ENCODE measurements at regions not wholly inside any gene's neighbourhood (a gene's known extent, or its start where the extent isn't known, plus 50 kb on each side); places are given as distances from the start of the nearest gene placed in this dataset.

DNA sequence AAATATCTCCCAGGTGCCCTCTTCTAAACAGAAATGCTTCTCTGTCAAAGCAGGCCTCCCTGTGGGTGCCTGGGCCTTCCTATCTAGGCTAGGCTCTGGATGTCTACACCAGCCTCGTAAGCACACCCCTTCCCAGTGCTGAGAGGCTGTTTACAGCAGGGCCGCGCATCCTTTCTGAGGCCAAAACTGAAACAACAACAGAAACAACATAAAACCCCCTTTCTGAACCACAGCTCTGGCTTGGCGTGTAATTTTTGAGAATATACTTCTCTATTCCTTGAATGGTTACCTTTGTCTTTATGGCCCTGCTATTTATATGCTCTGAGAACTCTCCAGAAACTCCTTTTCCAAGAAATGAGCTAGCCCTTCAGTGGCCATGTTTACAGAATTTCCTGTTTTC lies 118.4 kb downstream of the BCL2L11 start:
- no peaks in the 10 kb centered on the region for H3K79me2 ChIP-seq (ENCODE audit: control insufficient read depth, insufficient read depth, low read length)
- H3K27ac ChIP-seq (ENCODE audit: insufficient read depth, low read depth, low read length): no peak overlapping the region
- no peak for TF ChIP-seq JUN (IDR thresholded peaks at IDR 0.05; ENCODE audit: borderline replicate concordance, insufficient read depth, insufficient read length, low read depth)
- TF ChIP-seq POLR2AphosphoS5 (IDR thresholded peaks at IDR 0.05; ENCODE audit: insufficient read depth, low read depth, low read length): no peak
- no peak for TF ChIP-seq FOS (IDR thresholded peaks at IDR 0.05; ENCODE audit: borderline replicate concordance, insufficient read depth, low read length)
- TF ChIP-seq, protein P1, sequence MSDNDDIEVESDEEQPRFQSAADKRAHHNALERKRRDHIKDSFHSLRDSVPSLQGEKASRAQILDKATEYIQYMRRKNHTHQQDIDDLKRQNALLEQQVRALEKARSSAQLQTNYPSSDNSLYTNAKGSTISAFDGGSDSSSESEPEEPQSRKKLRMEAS (IDR thresholded peaks at IDR 0.05; ENCODE audit: insufficient read depth, insufficient read length): no peak
- no peak for TF ChIP-seq POLR2A (IDR thresholded peaks at IDR 0.05; ENCODE audit: low read depth, low read length)
- TF ChIP-seq, protein P2, sequence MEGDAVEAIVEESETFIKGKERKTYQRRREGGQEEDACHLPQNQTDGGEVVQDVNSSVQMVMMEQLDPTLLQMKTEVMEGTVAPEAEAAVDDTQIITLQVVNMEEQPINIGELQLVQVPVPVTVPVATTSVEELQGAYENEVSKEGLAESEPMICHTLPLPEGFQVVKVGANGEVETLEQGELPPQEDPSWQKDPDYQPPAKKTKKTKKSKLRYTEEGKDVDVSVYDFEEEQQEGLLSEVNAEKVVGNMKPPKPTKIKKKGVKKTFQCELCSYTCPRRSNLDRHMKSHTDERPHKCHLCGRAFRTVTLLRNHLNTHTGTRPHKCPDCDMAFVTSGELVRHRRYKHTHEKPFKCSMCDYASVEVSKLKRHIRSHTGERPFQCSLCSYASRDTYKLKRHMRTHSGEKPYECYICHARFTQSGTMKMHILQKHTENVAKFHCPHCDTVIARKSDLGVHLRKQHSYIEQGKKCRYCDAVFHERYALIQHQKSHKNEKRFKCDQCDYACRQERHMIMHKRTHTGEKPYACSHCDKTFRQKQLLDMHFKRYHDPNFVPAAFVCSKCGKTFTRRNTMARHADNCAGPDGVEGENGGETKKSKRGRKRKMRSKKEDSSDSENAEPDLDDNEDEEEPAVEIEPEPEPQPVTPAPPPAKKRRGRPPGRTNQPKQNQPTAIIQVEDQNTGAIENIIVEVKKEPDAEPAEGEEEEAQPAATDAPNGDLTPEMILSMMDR (IDR thresholded peaks at IDR 0.05; ENCODE audit: extremely low read depth in 1 of 2, insufficient read depth in 1 of 2, low read depth in 1 of 2, low read length in 2 of 2): no peak
- no peak for TF ChIP-seq MYC (IDR thresholded peaks at IDR 0.05; ENCODE audit: low read depth, low read length)
- TF ChIP-seq GATA2 (IDR thresholded peaks at IDR 0.05; ENCODE audit: insufficient read depth, insufficient read length, low read depth, low read length): no peak
- POLR2A ChIA-PET: no interaction called here
- no peak overlapping the region for H3K4me3 ChIP-seq (replicated peaks in 1 of 3; ENCODE audit: insufficient read depth in 1 of 3, low read depth in 1 of 3, low read length in 3 of 3)
- intact Hi-C loops (cut with micrococcal nuclease): no loop called here
- BruUV-seq (replicated peaks): no TSS peak
- CTCF ChIA-PET: interaction anchor here (0.7 to 1.2 kb wide), 2 partner anchors 10 kb away, joined by 3 to 4 read pairs; no protein-coding TSS in a partner anchor
- H4K20me1 ChIP-seq (replicated peaks; ENCODE audit: control insufficient read depth, extremely low read depth, insufficient read depth, low read length): no peaks in the 10 kb centered on the region
- no peak overlapping the region for H2AFZ ChIP-seq (ENCODE audit: low read depth, low read length)
- no peaks in the 10 kb centered on the region for H3K27me3 ChIP-seq (ENCODE audit: control insufficient read depth in 2 of 2, insufficient read depth in 2 of 2, low read length in 2 of 2)
- no peak overlapping the region for H3K4me2 ChIP-seq (ENCODE audit: insufficient read depth, low read length)
- no peaks in the 10 kb centered on the region for H3K9me1 ChIP-seq (replicated peaks; ENCODE audit: control insufficient read depth, extremely low read depth, insufficient read depth, low read length)
- no peaks in the 10 kb centered on the region for H3K36me3 ChIP-seq (ENCODE audit: control insufficient read depth in 2 of 2, extremely low read depth in 1 of 2, insufficient read depth in 2 of 2, low read length in 2 of 2)
- dilution Hi-C loops (cut with MboI; ENCODE audit: extremely low pct_ligation_motif_present, low sequenced_read_pairs): no loop called here
- H3K9me3 ChIP-seq (replicated peaks; ENCODE audit: control insufficient read depth, insufficient read depth, low read length): no peaks in the 10 kb centered on the region
- no peak overlapping the region for H3K9ac ChIP-seq (replicated peaks; ENCODE audit: extremely low read depth, insufficient read depth, low read length)
- H3K4me1 ChIP-seq (ENCODE audit: control insufficient read depth, extremely low read depth, insufficient read depth, low read length): no peaks in the 10 kb centered on the region
- DNase-seq (ENCODE audit: low read depth, low spot score) (no peak), FAIRE-seq (no peak)
